Right renal pelvis (tissue), 4 donors: ENCODE measurements at regions not wholly inside any gene's neighbourhood (a gene's known extent, or its start where the extent isn't known, plus 50 kb on each side); places are given as distances from the start of the nearest gene placed in this dataset.
A peak's percentile ranks its signal among the peaks of the same experiment; 100 is the strongest.
"Not testable (repeated sequence)": the region's sequence is repeated elsewhere in the genome, so short reads cannot be mapped to it uniquely, and the experiment has no call there.

Source experiments
- DNase-seq, 4 donors: peaks; one replicate each; pipeline ENCODE4 v3.0.0-alpha.2; 2013; ENCODE audit warnings: low read depth in 4 of 4, low spot score in 3 of 4, missing footprints in 1 of 4

DNA sequence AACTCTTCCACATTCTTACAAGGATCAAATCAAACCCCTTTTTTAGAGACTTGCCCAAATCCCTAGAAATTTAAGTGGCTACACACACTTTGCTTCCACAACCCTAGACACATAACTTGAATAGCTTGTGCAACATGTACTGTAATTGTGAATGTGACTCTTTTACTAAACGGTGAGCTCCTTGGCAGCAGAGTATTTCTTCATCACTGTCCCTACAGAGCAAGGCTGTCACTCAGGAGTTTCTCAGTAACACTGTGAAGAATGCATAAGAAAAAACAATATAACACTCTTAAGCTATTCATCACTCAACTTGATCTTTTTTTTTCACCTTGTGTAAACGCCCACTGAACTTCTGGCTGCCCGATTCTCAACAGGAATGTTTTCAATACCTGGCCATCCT lies 53.8 kb upstream of the ADAMTS18 start:
- no peak for DNase-seq

DNA sequence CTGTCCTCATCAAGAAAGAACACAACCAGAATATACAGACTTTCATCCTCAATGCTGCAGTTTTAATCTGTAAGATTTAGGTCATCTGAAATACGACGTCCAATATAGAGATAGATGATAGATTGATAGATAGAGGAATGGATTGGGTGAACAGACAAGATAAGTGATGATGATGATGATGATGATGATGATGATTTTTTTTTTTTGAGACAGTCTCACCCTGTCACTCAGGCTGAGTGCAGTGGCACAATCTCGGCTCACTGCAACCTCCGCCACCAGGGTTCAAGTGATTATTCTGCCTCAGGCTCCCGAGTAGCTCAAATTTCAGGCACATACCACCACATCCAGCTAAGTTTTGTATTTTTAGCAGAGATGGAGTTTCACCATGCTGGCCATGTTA lies 56.3 kb upstream of the ADAMTS18 start:
- no peak for DNase-seq

- no peak for DNase-seq
Measured at GRCh38 chr16:77496934-77497333, 62.1 kb upstream of the ADAMTS18 start.

DNA sequence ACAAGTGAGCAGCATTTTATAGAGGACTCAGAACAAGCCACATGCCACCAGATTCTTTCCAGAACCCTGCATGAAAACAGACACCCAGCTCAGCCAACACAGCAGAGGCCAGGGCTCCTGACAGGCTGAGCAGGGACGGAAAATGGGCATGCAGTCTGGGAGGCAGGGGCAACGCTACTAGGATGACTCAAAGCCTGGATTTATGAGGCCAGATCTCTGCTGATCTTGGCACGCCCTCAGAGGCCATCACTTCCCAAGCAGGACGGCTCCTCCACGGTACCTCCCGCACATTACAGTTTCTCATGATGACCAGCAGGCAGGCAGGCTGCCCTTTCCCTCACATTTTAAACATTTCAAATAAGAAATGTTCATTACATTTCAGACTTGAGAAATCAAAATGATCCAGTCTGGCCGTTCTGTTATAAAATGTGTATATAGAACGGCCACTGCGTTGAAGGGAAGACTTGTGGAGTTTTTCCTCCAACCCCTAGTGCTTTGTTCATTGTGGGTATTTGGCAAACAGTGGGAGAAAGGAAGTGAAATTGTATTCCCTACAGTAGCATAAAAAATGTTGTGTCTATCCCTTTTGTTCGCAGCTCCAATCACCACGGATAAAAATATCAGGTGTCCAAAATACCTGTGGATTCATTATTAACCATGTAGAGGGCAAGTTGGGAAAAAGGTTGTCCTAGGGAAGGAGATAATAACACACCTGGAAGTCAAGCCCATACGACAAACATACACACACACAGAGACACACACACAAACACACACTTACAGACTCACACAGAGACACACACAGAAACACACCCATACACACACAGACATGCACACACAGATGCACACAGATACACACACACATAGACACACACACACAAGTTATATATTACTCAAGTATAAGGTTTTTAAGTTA lies 64.8 kb upstream of the ADAMTS18 start:
- DNase-seq, result no peak

DNA sequence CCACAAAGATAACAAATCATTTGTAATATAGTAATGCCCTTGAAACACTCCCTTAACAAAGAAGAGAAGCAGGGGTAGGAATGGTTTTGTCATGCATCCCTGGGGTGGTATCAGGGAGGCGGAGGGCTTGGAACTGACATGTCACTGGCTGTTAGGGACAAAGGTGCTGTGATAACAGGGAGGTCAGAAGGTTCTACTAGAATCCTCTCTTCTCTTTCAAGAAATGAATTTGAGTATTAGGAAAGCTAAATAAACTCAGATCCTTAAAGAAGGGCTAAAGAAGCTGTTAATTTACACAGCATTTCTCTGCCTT lies 65.4 kb upstream of the ADAMTS18 start:
- no peak for DNase-seq

GRCh38 chr16:77500934-77501664 lies 66.3 kb upstream of the ADAMTS18 start:
- no peak for DNase-seq

DNA sequence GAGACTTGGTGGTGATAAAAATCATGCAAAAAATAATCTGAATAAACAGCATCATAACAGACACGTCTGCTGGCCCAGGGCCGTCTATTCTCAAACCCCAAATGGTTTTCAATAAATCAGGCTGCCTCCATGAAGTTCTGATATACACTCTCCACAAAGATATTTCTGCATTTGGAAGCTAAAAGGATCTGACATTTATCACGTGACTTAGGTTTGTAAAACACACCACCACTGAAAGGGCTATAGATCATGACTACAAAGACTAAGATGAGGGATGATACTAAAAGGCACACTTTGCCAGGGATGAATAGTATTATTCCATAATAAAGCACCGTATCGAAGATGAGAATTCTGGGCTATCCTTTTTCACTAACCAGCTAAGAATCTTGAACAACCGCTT lies 67.6 kb upstream of the ADAMTS18 start:
- no peak for DNase-seq

DNA sequence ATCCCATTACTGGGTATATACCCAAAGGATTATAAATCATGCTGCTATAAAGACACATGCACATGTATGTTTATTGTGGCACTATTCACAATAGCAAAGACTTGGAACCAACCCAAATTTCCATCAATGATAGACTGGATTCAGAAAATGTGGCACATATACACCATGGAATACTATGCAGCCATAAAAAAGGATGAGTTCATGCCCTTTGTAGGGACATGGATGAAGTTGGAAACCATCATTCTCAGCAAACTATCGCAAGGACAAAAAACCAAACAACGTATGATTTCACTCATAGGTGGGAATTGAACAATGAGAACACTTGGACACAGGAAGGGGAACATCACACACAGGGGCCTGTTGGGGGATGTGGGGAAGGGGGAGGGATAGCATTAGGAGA lies 71.7 kb upstream of the ADAMTS18 start:
- not testable (repeated sequence) for DNase-seq

GRCh38 chr16:77509051-77509450 lies 74.2 kb upstream of the ADAMTS18 start:
- no peak for DNase-seq

DNA sequence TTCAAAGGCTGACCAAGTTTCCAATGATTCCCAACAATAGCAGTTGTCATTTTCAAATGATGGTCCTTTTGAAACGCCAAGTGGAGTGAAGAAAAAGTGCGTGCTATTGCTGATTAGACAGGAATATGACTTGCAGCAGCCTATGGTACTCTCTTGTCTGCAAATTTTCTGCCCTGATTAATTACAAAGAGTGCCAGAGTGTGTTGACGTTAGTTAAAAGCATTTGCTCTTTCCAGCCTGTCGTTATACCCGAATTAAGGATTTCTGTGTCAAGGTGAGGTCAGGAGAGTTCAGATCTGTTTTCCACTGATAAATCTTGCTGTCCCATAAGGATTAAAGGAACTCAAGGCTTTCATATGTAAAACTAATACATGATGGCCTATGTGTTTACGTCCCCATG lies 75.0 kb upstream of the ADAMTS18 start:
- no peak for DNase-seq

DNA sequence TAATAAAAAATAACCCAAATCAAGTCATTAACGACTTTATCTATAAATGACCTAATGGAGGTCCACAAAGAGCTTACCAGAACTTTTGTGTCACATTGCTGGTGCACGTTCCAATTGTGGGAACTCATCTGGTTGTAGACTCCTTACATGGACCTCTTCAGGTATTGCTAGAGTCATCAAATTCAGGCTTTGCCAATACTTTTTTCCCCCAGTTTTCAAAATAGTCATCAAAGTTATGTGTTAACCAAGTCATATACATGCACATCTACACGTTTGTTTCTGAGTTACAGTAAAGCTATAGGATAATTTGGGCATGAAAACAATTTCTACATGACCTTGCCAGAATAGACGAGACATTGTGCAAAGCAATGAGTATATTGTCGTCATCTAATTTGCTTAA lies 76.2 kb upstream of the ADAMTS18 start:
- DNase-seq, result no peak

GRCh38 chr16:77514500-77515220 lies 79.8 kb upstream of the ADAMTS18 start:
- no peak for DNase-seq

- DNase-seq, result not testable (repeated sequence)
Measured at GRCh38 chr16:77525226-77525625, 90.4 kb upstream of the ADAMTS18 start.

DNA sequence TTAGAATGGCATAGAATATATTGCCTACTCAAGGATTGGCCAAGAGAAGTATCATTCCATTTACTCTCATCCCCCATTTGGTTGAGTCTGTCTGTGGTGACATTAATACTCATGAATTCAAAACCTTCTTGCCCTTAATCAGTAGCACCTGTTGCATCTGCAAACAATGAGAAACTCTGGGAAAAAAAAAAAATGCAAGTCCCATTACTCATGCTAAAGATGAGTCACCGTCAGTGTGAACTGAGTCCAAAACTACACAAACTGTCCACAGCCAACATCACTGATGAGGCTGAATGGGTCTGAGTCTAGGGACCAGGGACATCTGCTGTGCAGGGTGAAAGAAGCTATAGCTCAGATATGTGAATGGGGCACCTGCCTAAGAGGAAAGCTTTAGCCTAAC lies 96.9 kb upstream of the ADAMTS18 start:
- no peak for DNase-seq

- no peak for DNase-seq
Measured at GRCh38 chr16:77536809-77537208, 102.0 kb upstream of the ADAMTS18 start.

- peak in 2 of 4 donors; percentile 47 to 55 for DNase-seq
Measured at GRCh38 chr16:77539421-77540034, 104.7 kb upstream of the ADAMTS18 start.

- no peak for DNase-seq
Measured at GRCh38 chr16:77540646-77541045, 105.8 kb upstream of the ADAMTS18 start.

GRCh38 chr16:77541165-77541564 lies 106.3 kb upstream of the ADAMTS18 start:
- DNase-seq, result no peak

GRCh38 chr16:77548151-77548550 lies 113.3 kb upstream of the ADAMTS18 start:
- DNase-seq, result no peak

GRCh38 chr16:77548766-77549165 lies 113.9 kb upstream of the ADAMTS18 start:
- no peak for DNase-seq

- no peak for DNase-seq
Measured at GRCh38 chr16:77549876-77550275, 115.0 kb upstream of the ADAMTS18 start.
